Chondrocyte (in vitro differentiated cells): ENCODE measurements at regions not wholly inside any gene's neighbourhood (a gene's known extent, or its start where the extent isn't known, plus 50 kb on each side); places are given as distances from the start of the nearest gene placed in this dataset.

Source experiments
- DNase-seq: peaks from one replicate; pipeline ENCODE4 v3.0.0; 2021; ENCODE audit warnings: mixed read lengths, low spot score
- H3K27ac Mint-ChIP-seq: one replicate; pipeline ENCODE4 v1.8.0; 2021; ENCODE audit warnings: mild to moderate bottlenecking, moderate library complexity, mixed read lengths; ENCODE audit not compliant: unreplicated experiment
- H3K27me3 Mint-ChIP-seq: 2 replicates; pipeline ENCODE4 v1.8.0; 2021; ENCODE audit warnings: low read depth, mixed read lengths
- H3K36me3 Mint-ChIP-seq: 2 replicates; pipeline ENCODE4 v1.8.0; 2021; ENCODE audit warnings: low read depth, mixed read lengths
- H3K4me1 Mint-ChIP-seq: 2 replicates; pipeline ENCODE4 v1.8.0; 2021; ENCODE audit warnings: low read depth, mild to moderate bottlenecking, mixed read lengths
- H3K4me3 Mint-ChIP-seq: one replicate; pipeline ENCODE4 v1.8.0; 2021; ENCODE audit warnings: mild to moderate bottlenecking, moderate library complexity, mixed read lengths; ENCODE audit not compliant: unreplicated experiment
- H3K9me3 Mint-ChIP-seq: 2 replicates; pipeline ENCODE4 v1.8.0; 2021; ENCODE audit warnings: low read depth, mixed read lengths
- TF ChIP-seq, protein P1 (sequence below): fragments of 200-600 bp; sonication (generic); IDR thresholded peaks from 2 replicates; pipeline ENCODE4 v1.5.0; 2021; ENCODE audit warnings: antibody characterized with exemption, mild to moderate bottlenecking, moderate library complexity

DNA sequence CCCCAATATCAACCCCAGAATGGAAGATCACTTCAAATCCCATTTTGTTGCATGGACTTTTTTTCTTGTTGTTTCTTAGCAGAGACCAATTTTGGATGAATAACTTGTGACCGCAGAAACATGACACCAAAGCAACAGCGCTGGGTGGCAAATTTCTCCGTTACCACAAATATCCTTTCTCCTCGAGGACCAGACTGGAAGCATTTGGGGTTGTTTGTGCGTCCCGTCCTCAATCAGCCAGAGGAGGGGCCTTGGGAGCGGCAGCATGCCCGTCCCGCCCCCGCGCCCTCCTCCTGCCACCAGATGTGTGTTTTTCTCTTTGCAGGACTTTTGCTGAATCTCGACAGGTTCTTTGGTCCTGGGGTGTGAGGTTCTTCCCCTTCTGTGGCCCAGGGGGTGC, 282.5 kb upstream of the FOXF1 start:
- H3K27me3 Mint-ChIP-seq = peaks cover 15% of the 10 kb centered on the region
- peaks cover 13% of the 10 kb centered on the region for H3K4me1 Mint-ChIP-seq
- no peak overlapping the region for H3K4me3 Mint-ChIP-seq
- no peaks in the 10 kb centered on the region for H3K9me3 Mint-ChIP-seq
- TF ChIP-seq, protein P1, sequence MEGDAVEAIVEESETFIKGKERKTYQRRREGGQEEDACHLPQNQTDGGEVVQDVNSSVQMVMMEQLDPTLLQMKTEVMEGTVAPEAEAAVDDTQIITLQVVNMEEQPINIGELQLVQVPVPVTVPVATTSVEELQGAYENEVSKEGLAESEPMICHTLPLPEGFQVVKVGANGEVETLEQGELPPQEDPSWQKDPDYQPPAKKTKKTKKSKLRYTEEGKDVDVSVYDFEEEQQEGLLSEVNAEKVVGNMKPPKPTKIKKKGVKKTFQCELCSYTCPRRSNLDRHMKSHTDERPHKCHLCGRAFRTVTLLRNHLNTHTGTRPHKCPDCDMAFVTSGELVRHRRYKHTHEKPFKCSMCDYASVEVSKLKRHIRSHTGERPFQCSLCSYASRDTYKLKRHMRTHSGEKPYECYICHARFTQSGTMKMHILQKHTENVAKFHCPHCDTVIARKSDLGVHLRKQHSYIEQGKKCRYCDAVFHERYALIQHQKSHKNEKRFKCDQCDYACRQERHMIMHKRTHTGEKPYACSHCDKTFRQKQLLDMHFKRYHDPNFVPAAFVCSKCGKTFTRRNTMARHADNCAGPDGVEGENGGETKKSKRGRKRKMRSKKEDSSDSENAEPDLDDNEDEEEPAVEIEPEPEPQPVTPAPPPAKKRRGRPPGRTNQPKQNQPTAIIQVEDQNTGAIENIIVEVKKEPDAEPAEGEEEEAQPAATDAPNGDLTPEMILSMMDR = no peak
- no peaks in the 10 kb centered on the region for H3K36me3 Mint-ChIP-seq
- no peak overlapping the region for H3K27ac Mint-ChIP-seq
- DNase-seq = no peak

DNA sequence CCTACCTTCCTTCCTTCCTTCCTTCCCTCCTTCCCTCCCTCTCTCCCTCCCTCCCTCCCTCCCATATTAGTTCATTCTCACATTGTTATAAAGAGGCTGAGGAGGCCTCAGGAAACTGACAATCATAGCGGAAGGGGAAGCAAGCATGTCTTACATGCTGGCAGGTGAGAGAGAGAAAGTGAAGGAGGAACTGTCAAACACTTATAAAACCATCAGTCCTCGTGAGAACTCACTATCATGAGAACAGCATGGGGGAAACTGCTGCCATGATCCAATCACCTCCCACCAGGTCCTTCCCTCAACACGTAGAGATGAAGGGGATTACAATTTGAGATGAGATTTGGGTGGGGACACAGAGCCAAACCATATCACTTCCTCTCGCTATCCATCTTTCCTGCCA, 281.6 kb upstream of the FOXF1 start:
- no peaks in the 10 kb centered on the region for H3K36me3 Mint-ChIP-seq
- TF ChIP-seq, protein P1 = no peak
- peaks cover 3% of the 10 kb centered on the region for H3K9me3 Mint-ChIP-seq

GRCh38 chr16:86229283-86229682, 281.0 kb upstream of the FOXF1 start:
- DNase-seq = no peak
- TF ChIP-seq, protein P1 = no peak
- peaks cover 3% of the 10 kb centered on the region for H3K9me3 Mint-ChIP-seq

More for the DNA sequence above, 281.6 kb upstream of the FOXF1 start:
- DNase-seq = no peak
- H3K4me3 Mint-ChIP-seq = no peak overlapping the region
- peaks cover 19% of the 10 kb centered on the region for H3K27me3 Mint-ChIP-seq
- peaks cover 5% of the 10 kb centered on the region for H3K4me1 Mint-ChIP-seq
- H3K27ac Mint-ChIP-seq = no peak overlapping the region

GRCh38 chr16:86229866-86230656, 280.3 kb upstream of the FOXF1 start:
- Mint-ChIP-seq H3K9me3 (peaks cover 3% of the 10 kb centered on the region), H3K27me3 (peaks cover 19% of the 10 kb centered on the region), H3K4me1 (peaks cover 5% of the 10 kb centered on the region), H3K36me3 (no peaks in the 10 kb centered on the region), H3K4me3 (no peak overlapping the region), H3K27ac (no peak overlapping the region)
- TF ChIP-seq, protein P1 = no peak
- DNase-seq = no peak

More at GRCh38 chr16:86229283-86229682, 281.0 kb upstream of the FOXF1 start:
- peaks cover 19% of the 10 kb centered on the region for H3K27me3 Mint-ChIP-seq
- H3K27ac Mint-ChIP-seq = no peak overlapping the region
- no peak overlapping the region for H3K4me3 Mint-ChIP-seq
- H3K36me3 Mint-ChIP-seq = no peaks in the 10 kb centered on the region
- H3K4me1 Mint-ChIP-seq = peaks cover 5% of the 10 kb centered on the region

DNA sequence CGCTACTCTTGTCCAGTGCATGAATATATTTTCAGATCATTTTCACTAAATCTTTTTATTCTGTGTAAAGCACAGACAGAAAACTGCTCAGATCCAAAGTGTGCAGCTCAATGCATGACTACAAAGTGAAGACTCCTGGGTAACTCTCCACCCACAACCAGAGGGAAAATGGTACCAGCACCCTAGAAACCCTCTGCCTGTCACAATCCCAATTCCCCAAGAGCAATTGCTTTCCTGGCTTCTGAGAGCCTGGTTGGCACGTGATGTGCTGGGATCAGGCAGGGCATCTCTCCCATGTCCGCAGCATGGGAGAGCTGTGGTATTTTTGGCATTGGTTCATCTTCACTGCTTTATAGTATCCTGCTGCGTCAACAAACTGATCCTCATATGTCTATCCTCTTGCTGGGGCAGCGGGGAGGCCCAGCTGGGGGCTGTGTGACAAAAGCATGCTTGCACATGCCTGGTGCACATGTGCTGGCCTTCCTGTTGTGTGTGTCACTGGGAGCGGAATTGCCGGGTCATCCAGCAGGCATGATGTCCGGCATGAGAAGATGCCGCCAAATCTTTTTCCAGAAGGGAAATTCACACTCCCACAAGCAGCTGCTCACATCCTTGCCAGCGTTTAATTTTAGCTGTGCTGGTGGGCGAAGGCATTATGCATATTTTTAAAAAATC, 278.9 kb upstream of the FOXF1 start:
- TF ChIP-seq, protein P1 = no peak
- Mint-ChIP-seq H3K27ac (no peak overlapping the region), H3K36me3 (no peaks in the 10 kb centered on the region), H3K4me3 (no peak overlapping the region), H3K9me3 (peaks cover 3% of the 10 kb centered on the region), H3K27me3 (peaks cover 20% of the 10 kb centered on the region), H3K4me1 (peaks cover 5% of the 10 kb centered on the region)
- no peak for DNase-seq
